HCT116 (cell line): ENCODE measurements at regions not wholly inside any gene's neighbourhood (a gene's known extent, or its start where the extent isn't known, plus 50 kb on each side); places are given as distances from the start of the nearest gene placed in this dataset.

Experiments used
- ATAC-seq: fragments of 200-7000 bp; cut with Tn5 transposase; 2 replicates; pipeline ENCODE4 v1.9.1; 2020; ENCODE audit warnings: mild to moderate bottlenecking, moderate library complexity
- BruUV-seq: library from RNA; stranded (reverse); fragments of 400-500 nt; replicated peaks from 2 replicates; lab custom pipeline; 2021; lab: Mats Ljungman, UMichigan
- CTCF ChIA-PET: fragments of 300-600 bp; sonication (Branson Sonifier 250); formaldehyde crosslinking; loops from one replicate; lab custom pipeline; 2021; ENCODE audit warnings: antibody characterized with exemption; lab: Charles Lee
- POLR2A ChIA-PET: fragments of 300-600, 350-600 bp; sonication (Branson Sonifier 250); formaldehyde crosslinking; loops from one replicate; lab custom pipeline; 2021; ENCODE audit warnings: antibody characterized with exemption; lab: Charles Lee
- RAD21 ChIA-PET, 2 experiments: fragments of 300-600 bp; sonication (Branson Sonifier 250); formaldehyde crosslinking; loops; one replicate each; lab custom pipeline; 2023; ENCODE audit warnings: low total read pairs in 2 of 2; ENCODE audit not compliant: uncharacterized antibody in 2 of 2, unreplicated experiment in 2 of 2, low non-redundant PET in 1 of 2; lab: Charles Lee
- DNase-seq: peaks from one replicate; pipeline ENCODE4 v3.0.0-alpha.2; 2010; ENCODE audit warnings: low read depth, low spot score
- H2AFZ ChIP-seq: fragments of 200-600 bp; shearing (Covaris generic), sonication (generic); 2 replicates; pipeline ENCODE4 v1.6.1; 2017; ENCODE audit warnings: low read depth, mixed run types, mixed read lengths, antibody characterized with exemption, low read length; ENCODE audit not compliant: poor library complexity, severe bottlenecking
- H3K27ac ChIP-seq: 2 replicates; pipeline ENCODE4 v1.5.1; 2012; ENCODE audit warnings: low read depth, low read length
- H3K27me3 ChIP-seq: fragments of 200-600 bp; sonication (generic); 2 replicates; pipeline ENCODE4 v1.6.1; 2016; ENCODE audit warnings: mixed run types, low read length, mixed read lengths; ENCODE audit not compliant: insufficient read depth
- H3K36me3 ChIP-seq, 2 experiments: fragments of 200-500 bp in 1 of 2; fragments of 200-600 bp in 1 of 2; sonication (Bioruptor generic) in 1 of 2; sonication (generic) in 1 of 2; 2 replicates each; pipeline versions ENCODE4 v1.5.1 to v1.6.1; 2014 to 2016; ENCODE audit warnings: low read length in 2 of 2, inconsistent platforms in 1 of 2, mixed read lengths in 1 of 2, mixed run types in 1 of 2; ENCODE audit not compliant: insufficient read depth in 2 of 2, control insufficient read depth in 1 of 2
- H3K4me1 ChIP-seq, 2 experiments: fragments of 200-600 bp in 1 of 2; sonication (generic) in 1 of 2; 2 replicates each; pipeline versions ENCODE4 v1.5.1 to v1.6.1; 2012 to 2017; ENCODE audit warnings: low read length in 2 of 2, inconsistent platforms in 1 of 2, mild to moderate bottlenecking in 1 of 2, mixed read lengths in 1 of 2, mixed run types in 1 of 2, moderate library complexity in 1 of 2; ENCODE audit not compliant: insufficient read depth in 2 of 2, control insufficient read depth in 1 of 2
- H3K4me2 ChIP-seq: fragments of 200-600 bp; sonication (generic); 2 replicates; pipeline ENCODE4 v1.6.1; 2017; ENCODE audit warnings: mixed run types, low read length, mixed read lengths
- H3K4me3 ChIP-seq, 2 experiments: fragments of 200-600 bp in 1 of 2; sonication (generic) in 1 of 2; replicated peaks in 1 of 2; 2 replicates each; pipeline ENCODE4 v1.5.1; 2011 to 2016; ENCODE audit warnings: low read length in 2 of 2, control low read depth in 1 of 2, low read depth in 1 of 2, mild to moderate bottlenecking in 1 of 2, mixed read lengths in 1 of 2, mixed run types in 1 of 2
- H3K79me2 ChIP-seq: fragments of 200-600 bp; sonication (generic); 2 replicates; pipeline ENCODE4 v1.6.1; 2017; ENCODE audit warnings: mild to moderate bottlenecking, mixed run types, low read length, moderate library complexity, mixed read lengths; ENCODE audit not compliant: insufficient read depth
- H3K9ac ChIP-seq: fragments of 200-600 bp; sonication (generic); 2 replicates; pipeline ENCODE4 v1.6.1; 2016; ENCODE audit warnings: low read length, mixed read lengths
- H3K9me2 ChIP-seq: fragments of 200-600 bp; sonication (generic), shearing (Covaris generic); 2 replicates; pipeline ENCODE4 v1.6.1; 2017; ENCODE audit warnings: mixed run types, mild to moderate bottlenecking, moderate library complexity; ENCODE audit not compliant: insufficient read depth
- H3K9me3 ChIP-seq, 2 experiments: fragments of 200-500 bp in 1 of 2; fragments of 200-600 bp in 1 of 2; sonication (Bioruptor generic) in 1 of 2; sonication (generic) in 1 of 2; 2 replicates each; pipeline ENCODE4 v1.6.1; 2014 to 2017; ENCODE audit warnings: low read length in 2 of 2, mixed read lengths in 2 of 2, inconsistent platforms in 1 of 2, low read depth in 1 of 2, mild to moderate bottlenecking in 1 of 2, mixed run types in 1 of 2, moderate library complexity in 1 of 2; ENCODE audit not compliant: control insufficient read depth in 1 of 2, insufficient read depth in 1 of 2
- H4K20me1 ChIP-seq: fragments of 200-600 bp; sonication (generic), shearing (Covaris generic); 2 replicates; pipeline ENCODE4 v1.6.1; 2017; ENCODE audit warnings: mixed run types, mild to moderate bottlenecking, moderate library complexity; ENCODE audit not compliant: insufficient read depth
- CBX3 ChIP-seq: IDR thresholded peaks from 2 replicates; pipeline ENCODE4 v1.6.1; 2012; ENCODE audit warnings: low read depth
- CEBPB ChIP-seq: IDR thresholded peaks from 2 replicates; pipeline ENCODE4 v1.6.1; 2012; ENCODE audit warnings: low read depth
- EGR1 ChIP-seq: IDR thresholded peaks from 2 replicates; pipeline ENCODE4 v1.6.1; 2012; ENCODE audit warnings: low read depth
- ELF1 ChIP-seq: IDR thresholded peaks from 2 replicates; pipeline ENCODE4 v1.6.1; 2012; ENCODE audit warnings: low read depth, borderline replicate concordance
- EZH2phosphoT487 ChIP-seq: fragments of 200-600 bp; IDR thresholded peaks from 2 replicates; pipeline ENCODE4 v1.6.1; 2018; ENCODE audit warnings: antibody characterized with exemption, borderline replicate concordance
- FOSL1 ChIP-seq: IDR thresholded peaks from 2 replicates; pipeline ENCODE4 v1.6.1; 2012; ENCODE audit warnings: low read depth
- JUND ChIP-seq: IDR thresholded peaks from 2 replicates; pipeline ENCODE4 v1.6.1; 2012
- POLR2AphosphoS5 ChIP-seq: IDR thresholded peaks from 2 replicates; pipeline ENCODE4 v1.6.1; 2011; ENCODE audit warnings: mild to moderate bottlenecking, low read depth, low read length, moderate library complexity
- SIN3A ChIP-seq: IDR thresholded peaks from 2 replicates; pipeline ENCODE4 v1.6.1; 2012; ENCODE audit warnings: low read depth
- SP1 ChIP-seq: IDR thresholded peaks from 2 replicates; pipeline ENCODE4 v1.6.1; 2012; ENCODE audit warnings: low read depth
- SRF ChIP-seq: IDR thresholded peaks from 2 replicates; pipeline ENCODE4 v1.6.1; 2012; ENCODE audit warnings: low read depth
- TCF7L2 ChIP-seq: IDR thresholded peaks from 2 replicates; pipeline ENCODE4 v1.7.0; 2011; ENCODE audit warnings: borderline replicate concordance, inconsistent platforms; ENCODE audit not compliant: insufficient read depth, insufficient read length; ENCODE audit errors: extremely low read depth
- YY1 ChIP-seq: IDR thresholded peaks from 2 replicates; pipeline ENCODE4 v1.6.1; 2011; ENCODE audit warnings: low read length, low read depth, moderate library complexity, mild to moderate bottlenecking; ENCODE audit not compliant: insufficient replicate concordance; ENCODE audit errors: extremely low read depth
- ZNF274 ChIP-seq: fragments of 200-500 bp; sonication (Bioruptor generic); IDR thresholded peaks from 2 replicates; pipeline ENCODE4 v1.6.1; 2014; ENCODE audit warnings: mild to moderate bottlenecking, low read depth, low read length, inconsistent platforms
- intact Hi-C: fragments of 100-400 bp; cut with micrococcal nuclease; formaldehyde crosslinking; loops from 2 replicates; pipeline ENCODE4 v1.10.0; 2022
- TF ChIP-seq, protein P1 (sequence below): IDR thresholded peaks from 2 replicates; pipeline ENCODE4 v1.6.1; 2012; ENCODE audit warnings: low read depth
- TF ChIP-seq, protein P2 (sequence below): IDR thresholded peaks from 2 replicates; pipeline ENCODE4 v1.6.1; 2012
- TF ChIP-seq, protein P3 (sequence below): IDR thresholded peaks from 2 replicates; pipeline ENCODE4 v1.6.1; 2011; ENCODE audit warnings: mild to moderate bottlenecking, low read length, moderate library complexity; ENCODE audit not compliant: insufficient replicate concordance; ENCODE audit errors: extremely low read depth
- TF ChIP-seq, protein P4 (sequence below), 3 experiments: fragments of 200-600 bp in 1 of 3; sonication (generic) in 1 of 3; IDR thresholded peaks in 2 of 3; conservative IDR thresholded peaks in 1 of 3; 2 replicates each; pipeline ENCODE4 v1.5.1; 2012 to 2017; ENCODE audit warnings: low read depth in 2 of 3, low read length in 2 of 3, antibody characterized with exemption in 1 of 3, borderline replicate concordance in 1 of 3, control low read depth in 1 of 3, mild to moderate bottlenecking in 1 of 3, mixed read lengths in 1 of 3, mixed run types in 1 of 3, moderate library complexity in 1 of 3; ENCODE audit not compliant: insufficient read depth in 1 of 3
- TF ChIP-seq, protein P5 (sequence below): IDR thresholded peaks from 2 replicates; pipeline ENCODE4 v1.6.1; 2012

DNA sequence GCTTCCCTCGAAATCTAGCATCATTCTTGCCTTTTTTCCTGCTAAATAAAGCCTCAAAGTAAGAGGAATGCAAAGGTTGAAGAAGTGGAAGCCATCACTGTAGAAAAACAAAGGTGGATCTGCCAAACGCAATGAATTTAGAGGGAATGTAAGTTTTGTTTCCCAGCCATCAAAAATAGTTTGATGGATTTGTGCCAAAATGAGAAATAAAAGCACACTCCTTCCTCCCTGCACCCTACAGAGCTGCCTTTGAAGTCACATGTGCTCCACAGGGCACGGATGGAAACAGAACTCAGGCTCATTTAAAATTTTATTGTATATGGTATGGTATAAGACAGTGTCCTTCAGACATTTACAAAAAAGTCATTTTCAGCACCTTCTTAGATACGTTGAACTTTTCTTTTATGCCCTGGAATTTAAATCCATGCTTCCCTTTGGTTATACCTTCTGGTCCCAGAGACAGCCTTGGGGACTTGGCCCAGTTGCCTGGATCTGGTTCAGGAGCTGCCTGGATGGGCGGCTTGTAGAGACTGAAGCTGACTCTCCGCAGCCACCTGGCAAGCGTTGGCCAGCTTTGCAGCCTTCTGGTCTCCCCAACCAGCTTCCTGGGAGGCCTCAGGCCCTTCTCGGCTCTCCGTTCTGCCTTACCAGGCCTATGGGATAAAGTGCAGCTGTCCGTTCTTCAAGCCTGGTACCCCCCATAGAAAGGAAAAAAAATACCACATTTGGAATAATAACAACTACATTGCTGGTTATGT is 228.5 kb upstream of the NEBL start:
- Histone ChIP-seq H3K4me2 (no peak overlapping the region), H3K9me3 (no peaks in the 10 kb centered on the region), H4K20me1 (no peaks in the 10 kb centered on the region), H3K4me1 (no peaks in the 10 kb centered on the region), H2AFZ (no peak overlapping the region), H3K27ac (no peak overlapping the region), H3K4me3 (no peak overlapping the region), H3K79me2 (no peaks in the 10 kb centered on the region), H3K9me2 (no peaks in the 10 kb centered on the region), H3K27me3 (no peaks in the 10 kb centered on the region), H3K36me3 (no peaks in the 10 kb centered on the region)
- DNase-seq = no peak
- intact Hi-C loops = no loop called here
- CTCF ChIA-PET = no interaction called here
- no peak for ATAC-seq
- RAD21 ChIA-PET = no interaction called here
- BruUV-seq = no TSS peak
- TF ChIP-seq FOSL1 = no peak
- no peak for TF ChIP-seq EGR1
- TF ChIP-seq, protein P1, sequence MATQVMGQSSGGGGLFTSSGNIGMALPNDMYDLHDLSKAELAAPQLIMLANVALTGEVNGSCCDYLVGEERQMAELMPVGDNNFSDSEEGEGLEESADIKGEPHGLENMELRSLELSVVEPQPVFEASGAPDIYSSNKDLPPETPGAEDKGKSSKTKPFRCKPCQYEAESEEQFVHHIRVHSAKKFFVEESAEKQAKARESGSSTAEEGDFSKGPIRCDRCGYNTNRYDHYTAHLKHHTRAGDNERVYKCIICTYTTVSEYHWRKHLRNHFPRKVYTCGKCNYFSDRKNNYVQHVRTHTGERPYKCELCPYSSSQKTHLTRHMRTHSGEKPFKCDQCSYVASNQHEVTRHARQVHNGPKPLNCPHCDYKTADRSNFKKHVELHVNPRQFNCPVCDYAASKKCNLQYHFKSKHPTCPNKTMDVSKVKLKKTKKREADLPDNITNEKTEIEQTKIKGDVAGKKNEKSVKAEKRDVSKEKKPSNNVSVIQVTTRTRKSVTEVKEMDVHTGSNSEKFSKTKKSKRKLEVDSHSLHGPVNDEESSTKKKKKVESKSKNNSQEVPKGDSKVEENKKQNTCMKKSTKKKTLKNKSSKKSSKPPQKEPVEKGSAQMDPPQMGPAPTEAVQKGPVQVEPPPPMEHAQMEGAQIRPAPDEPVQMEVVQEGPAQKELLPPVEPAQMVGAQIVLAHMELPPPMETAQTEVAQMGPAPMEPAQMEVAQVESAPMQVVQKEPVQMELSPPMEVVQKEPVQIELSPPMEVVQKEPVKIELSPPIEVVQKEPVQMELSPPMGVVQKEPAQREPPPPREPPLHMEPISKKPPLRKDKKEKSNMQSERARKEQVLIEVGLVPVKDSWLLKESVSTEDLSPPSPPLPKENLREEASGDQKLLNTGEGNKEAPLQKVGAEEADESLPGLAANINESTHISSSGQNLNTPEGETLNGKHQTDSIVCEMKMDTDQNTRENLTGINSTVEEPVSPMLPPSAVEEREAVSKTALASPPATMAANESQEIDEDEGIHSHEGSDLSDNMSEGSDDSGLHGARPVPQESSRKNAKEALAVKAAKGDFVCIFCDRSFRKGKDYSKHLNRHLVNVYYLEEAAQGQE = no peak
- no peak for TF ChIP-seq JUND
- TF ChIP-seq POLR2AphosphoS5 = no peak
- no peak for TF ChIP-seq SRF
- no peak for TF ChIP-seq SIN3A
- TF ChIP-seq, protein P2, sequence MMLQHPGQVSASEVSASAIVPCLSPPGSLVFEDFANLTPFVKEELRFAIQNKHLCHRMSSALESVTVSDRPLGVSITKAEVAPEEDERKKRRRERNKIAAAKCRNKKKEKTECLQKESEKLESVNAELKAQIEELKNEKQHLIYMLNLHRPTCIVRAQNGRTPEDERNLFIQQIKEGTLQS = no peak
- TF ChIP-seq CBX3 = no peak
- TF ChIP-seq ELF1 = no peak
- TF ChIP-seq SP1 = no peak
- no peak for TF ChIP-seq EZH2phosphoT487
- no peak for TF ChIP-seq TCF7L2
- TF ChIP-seq, protein P3, sequence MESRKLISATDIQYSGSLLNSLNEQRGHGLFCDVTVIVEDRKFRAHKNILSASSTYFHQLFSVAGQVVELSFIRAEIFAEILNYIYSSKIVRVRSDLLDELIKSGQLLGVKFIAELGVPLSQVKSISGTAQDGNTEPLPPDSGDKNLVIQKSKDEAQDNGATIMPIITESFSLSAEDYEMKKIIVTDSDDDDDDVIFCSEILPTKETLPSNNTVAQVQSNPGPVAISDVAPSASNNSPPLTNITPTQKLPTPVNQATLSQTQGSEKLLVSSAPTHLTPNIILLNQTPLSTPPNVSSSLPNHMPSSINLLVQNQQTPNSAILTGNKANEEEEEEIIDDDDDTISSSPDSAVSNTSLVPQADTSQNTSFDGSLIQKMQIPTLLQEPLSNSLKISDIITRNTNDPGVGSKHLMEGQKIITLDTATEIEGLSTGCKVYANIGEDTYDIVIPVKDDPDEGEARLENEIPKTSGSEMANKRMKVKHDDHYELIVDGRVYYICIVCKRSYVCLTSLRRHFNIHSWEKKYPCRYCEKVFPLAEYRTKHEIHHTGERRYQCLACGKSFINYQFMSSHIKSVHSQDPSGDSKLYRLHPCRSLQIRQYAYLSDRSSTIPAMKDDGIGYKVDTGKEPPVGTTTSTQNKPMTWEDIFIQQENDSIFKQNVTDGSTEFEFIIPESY = no peak
- TF ChIP-seq YY1 = no peak
- no peak for TF ChIP-seq ZNF274
- TF ChIP-seq CEBPB = no peak
- TF ChIP-seq, protein P4, sequence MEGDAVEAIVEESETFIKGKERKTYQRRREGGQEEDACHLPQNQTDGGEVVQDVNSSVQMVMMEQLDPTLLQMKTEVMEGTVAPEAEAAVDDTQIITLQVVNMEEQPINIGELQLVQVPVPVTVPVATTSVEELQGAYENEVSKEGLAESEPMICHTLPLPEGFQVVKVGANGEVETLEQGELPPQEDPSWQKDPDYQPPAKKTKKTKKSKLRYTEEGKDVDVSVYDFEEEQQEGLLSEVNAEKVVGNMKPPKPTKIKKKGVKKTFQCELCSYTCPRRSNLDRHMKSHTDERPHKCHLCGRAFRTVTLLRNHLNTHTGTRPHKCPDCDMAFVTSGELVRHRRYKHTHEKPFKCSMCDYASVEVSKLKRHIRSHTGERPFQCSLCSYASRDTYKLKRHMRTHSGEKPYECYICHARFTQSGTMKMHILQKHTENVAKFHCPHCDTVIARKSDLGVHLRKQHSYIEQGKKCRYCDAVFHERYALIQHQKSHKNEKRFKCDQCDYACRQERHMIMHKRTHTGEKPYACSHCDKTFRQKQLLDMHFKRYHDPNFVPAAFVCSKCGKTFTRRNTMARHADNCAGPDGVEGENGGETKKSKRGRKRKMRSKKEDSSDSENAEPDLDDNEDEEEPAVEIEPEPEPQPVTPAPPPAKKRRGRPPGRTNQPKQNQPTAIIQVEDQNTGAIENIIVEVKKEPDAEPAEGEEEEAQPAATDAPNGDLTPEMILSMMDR (IDR thresholded peaks at IDR 0.05 in 2 of 3, conservative IDR thresholded peaks at IDR 0.05 in 1 of 3; ENCODE audit: borderline replicate concordance in 1 of 3, insufficient read depth in 1 of 3, low read depth in 2 of 3, low read length in 2 of 3) = no peak
- TF ChIP-seq, protein P5, sequence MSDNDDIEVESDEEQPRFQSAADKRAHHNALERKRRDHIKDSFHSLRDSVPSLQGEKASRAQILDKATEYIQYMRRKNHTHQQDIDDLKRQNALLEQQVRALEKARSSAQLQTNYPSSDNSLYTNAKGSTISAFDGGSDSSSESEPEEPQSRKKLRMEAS = no peak
- TF ChIP-seq, all 23 proteins: peak for 0
- no peak overlapping the region for H3K9ac ChIP-seq
- POLR2A ChIA-PET = no interaction called here
